NCI-H748 treated with DMSO at 0.1 percent for 48 hours (cell line): ENCODE measurements at regions not wholly inside any gene's neighbourhood (a gene's known extent, or its start where the extent isn't known, plus 50 kb on each side); places are given as distances from the start of the nearest gene placed in this dataset.
A peak's percentile ranks its signal among the peaks of the same experiment; 100 is the strongest.
"Not testable (repeated sequence)": the region's sequence is repeated elsewhere in the genome, so short reads cannot be mapped to it uniquely, and the experiment has no call there.

Experiments
- DNase-seq: peaks from one replicate; lab custom pipeline; 2025; lab: John Stamatoyannopoulos, UW

- DNase-seq = no peak
Measured at GRCh38 chr1:172717722-172718465, 59.0 kb downstream of the FASLG start.

GRCh38 chr1:172719066-172719627 lies 60.2 kb downstream of the FASLG start:
- DNase-seq = no peak

- DNase-seq = no peak
Measured at GRCh38 chr1:172719694-172720138, 60.8 kb downstream of the FASLG start.

- DNase-seq = no peak
Measured at GRCh38 chr1:172720339-172720738, 61.4 kb downstream of the FASLG start.

- DNase-seq = no peak
Measured at GRCh38 chr1:172723251-172723650, 64.3 kb downstream of the FASLG start.

GRCh38 chr1:172724232-172724631 lies 65.3 kb downstream of the FASLG start:
- DNase-seq = no peak

- no peak for DNase-seq
Measured at GRCh38 chr1:172724765-172725613, 66.1 kb downstream of the FASLG start.

GRCh38 chr1:172726740-172727139 lies 67.8 kb downstream of the FASLG start:
- DNase-seq = no peak

- DNase-seq = no peak
Measured at GRCh38 chr1:172727275-172727857, 68.5 kb downstream of the FASLG start.

- DNase-seq = peak; percentile 7
Measured at GRCh38 chr1:172727956-172728603, 69.2 kb downstream of the FASLG start.

- not testable (repeated sequence) for DNase-seq
Measured at GRCh38 chr1:172728705-172729104, 69.8 kb downstream of the FASLG start.

GRCh38 chr1:172732427-172732826 lies 73.5 kb downstream of the FASLG start:
- DNase-seq = no peak

- no peak for DNase-seq
Measured at GRCh38 chr1:172733815-172734214, 74.9 kb downstream of the FASLG start.

GRCh38 chr1:172738389-172738788 lies 79.5 kb downstream of the FASLG start:
- no peak for DNase-seq

- DNase-seq = peak; percentile 36
Measured at GRCh38 chr1:172742599-172743500, 83.9 kb downstream of the FASLG start.

GRCh38 chr1:172745014-172745413 lies 86.1 kb downstream of the FASLG start:
- peak; percentile 13 for DNase-seq

- no peak for DNase-seq
Measured at GRCh38 chr1:172746091-172746949, 87.4 kb downstream of the FASLG start.

- DNase-seq = no peak
Measured at GRCh38 chr1:172748201-172748600, 89.3 kb downstream of the FASLG start.

GRCh38 chr1:172751683-172752082 lies 92.8 kb downstream of the FASLG start:
- no peak for DNase-seq

- DNase-seq = no peak
Measured at GRCh38 chr1:172753964-172754363, 95.1 kb downstream of the FASLG start.
